OCI-LY3 (cell line): ENCODE measurements at regions not wholly inside any gene's neighbourhood (a gene's known extent, or its start where the extent isn't known, plus 50 kb on each side); places are given as distances from the start of the nearest gene placed in this dataset.

ENCODE experiments used
- CTCF ChIP-seq: fragments of 200-600, 300-600 bp; sonication (generic); IDR thresholded peaks from 2 replicates; pipeline ENCODE4 v1.5.1; 2014; ENCODE audit warnings: antibody characterized with exemption, low read length, low read depth
- EZH2phosphoT487 ChIP-seq: fragments of 200-600 bp; shearing (Covaris generic); IDR thresholded peaks from 2 replicates; pipeline ENCODE4 v1.6.1; 2018; ENCODE audit warnings: antibody characterized with exemption, mixed run types, low read depth

GRCh38 chr2:136205615-136206014 lies 87.7 kb upstream of the CXCR4 start:
- no peak for TF ChIP-seq CTCF
- TF ChIP-seq EZH2phosphoT487: no peak
